Heart left ventricle (tissue), 13 donors: ENCODE measurements at regions not wholly inside any gene's neighbourhood (a gene's known extent, or its start where the extent isn't known, plus 50 kb on each side); places are given as distances from the start of the nearest gene placed in this dataset.

Experiments
- CTCF ChIP-seq, 12 donors: fragments of 200-600 bp; sonication (generic) in 4 of 12; IDR thresholded peaks; one replicate each; pipeline versions ENCODE4 v1.5.0 to v1.8.0; 2018 to 2022; ENCODE audit warnings: antibody characterized with exemption in 12 of 12, mild to moderate bottlenecking in 5 of 12
- POLR2A ChIP-seq, 2 donors: fragments of 450-650 bp; IDR thresholded peaks; one replicate each; pipeline ENCODE4 v1.6.1; 2017; ENCODE audit warnings: antibody characterized with exemption in 2 of 2, mild to moderate bottlenecking in 2 of 2, moderate library complexity in 2 of 2
- donor health status: ischemic (EF 13 %, LVEDD 7.1; RV severe dilation, severe dysfunction).
- donor health status: DM: no; HTN: yes; CAD: no.
- donor health status: DM: no; HTN: no; CAD: no.
- donor health status: ischemic (EF 25% LVEDD 6.9; RV normal size, moderate dysfunction).
- donor health status: ischemic (EF 25% LVEDD 5.7; RV mildly dilated, moderate dysfunction).
- donor health status: ischemic (EF 35%, LVEDD 5.7; RV mildly dilated, moderate dysfunction).
- donor health status: nonischemic (EF 11% LVEDD 7.7; RV severe dilation, severe dysfunction).
- donor health status: DM: yes; HTN: yes; CAD: no.
- donor health status: PGD.
- donor health status: ischemic (EF 29% LVEDD 5.4; RV normal size, mild dysfunction).
- donor health status: nonischemic (EF 23%, LVEDD 6.1; RV moderate dilation, normal function).

GRCh38 chr17:70776441-70776840 is 607.1 kb downstream of the KCNJ2 start:
- TF ChIP-seq CTCF (IDR thresholded peaks at IDR 0.05), result no peak
- no peak for TF ChIP-seq POLR2A (IDR thresholded peaks at IDR 0.05)
